Mammary epithelial cell (primary cell): ENCODE measurements at regions not wholly inside any gene's neighbourhood (a gene's known extent, or its start where the extent isn't known, plus 50 kb on each side); places are given as distances from the start of the nearest gene placed in this dataset.

Source experiments
- CTCF ChIP-seq, 2 donors: IDR thresholded peaks in 1 of 2; conservative IDR thresholded peaks in 1 of 2; 2 replicates each; pipeline ENCODE4 v1.5.1; 2011 to 2012; ENCODE audit warnings: inconsistent platforms in 2 of 2, low read length in 2 of 2, mild to moderate bottlenecking in 2 of 2, control low read depth in 1 of 2, low read depth in 1 of 2; ENCODE audit not compliant: insufficient read depth in 1 of 2; ENCODE audit errors: extremely low read depth in 1 of 2
- EZH2 ChIP-seq: IDR thresholded peaks from 2 replicates; pipeline ENCODE4 v1.6.1; 2012; ENCODE audit warnings: low read length, inconsistent platforms, borderline replicate concordance

- TF ChIP-seq CTCF (conservative IDR thresholded peaks at IDR 0.05 in 1 of 2, IDR thresholded peaks at IDR 0.05 in 1 of 2; ENCODE audit: extremely low read depth in 1 of 2, insufficient read depth in 1 of 2, low read depth in 1 of 2, low read length in 2 of 2): no peak
- TF ChIP-seq EZH2: no peak
Measured at GRCh38 chr12:107306141-107306659, 212.9 kb upstream of the CRY1 start.
